ENCODE measurements at regions not wholly inside any gene's neighbourhood (a gene's known extent, or its start where the extent isn't known, plus 50 kb on each side); places are given as distances from the start of the nearest gene placed in this dataset.

DNA sequence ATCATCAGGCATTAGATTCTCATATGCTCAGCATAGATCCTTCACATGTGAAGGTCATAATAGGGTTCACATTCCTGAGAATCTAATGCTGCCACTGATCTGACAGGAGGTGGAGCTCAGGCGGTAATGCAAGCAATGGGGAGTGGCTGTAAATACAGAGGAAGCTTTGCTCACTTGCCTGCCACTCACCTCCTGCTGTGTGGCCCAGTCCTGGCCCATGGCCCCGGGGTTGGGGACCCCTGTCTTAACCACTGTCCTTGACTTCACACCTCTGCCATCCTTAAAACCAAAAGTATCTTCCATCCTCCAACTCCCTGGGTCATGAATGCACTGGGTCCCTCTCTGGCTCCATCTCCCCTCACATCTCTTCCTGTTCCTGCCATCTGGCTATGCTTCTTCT lies 129.1 kb downstream of the HMX1 start:
- Histone ChIP-seq H3K23me2 (ENCODE audit: low read depth, low read length) (no peaks in the 10 kb centered on the region; the same call in none of the 2 replicates), H4K8ac (ENCODE audit: extremely low read depth, insufficient read depth, low read length) (no peak overlapping the region; the same call in 1 of the 2 replicates), H2BK12ac (ENCODE audit: low read depth, low read length) (no peak overlapping the region), H2BK120ac (replicated peaks; ENCODE audit: low read depth, low read length) (no peak overlapping the region), H2AFZ (ENCODE audit: low read length) (no peak overlapping the region), H3K4me3 (ENCODE audit: extremely low read depth in 1 of 4, insufficient read depth in 2 of 4, low read depth in 3 of 4, low read length in 4 of 4) (no peak overlapping the region), H3K56ac (replicated peaks; ENCODE audit: insufficient read length, low read depth, low read length) (no peak overlapping the region), H4K91ac (replicated peaks; ENCODE audit: insufficient read length, low read length) (no peak overlapping the region), H4K20me1 (replicated peaks in 1 of 2; ENCODE audit: control insufficient read depth in 1 of 2, insufficient read depth in 2 of 2, low read length in 2 of 2) (peaks cover 0 to 4% of the 10 kb centered on the region in 2 experiments), H3K79me1 (ENCODE audit: low read depth, low read length) (no peaks in the 10 kb centered on the region), H2BK5ac (ENCODE audit: low read depth, low read length) (no peak overlapping the region), H3K79me2 (ENCODE audit: control insufficient read depth in 1 of 2, insufficient read depth in 2 of 2, low read length in 2 of 2) (no peaks in the 10 kb centered on the region), H3K9ac (replicated peaks in 1 of 4; ENCODE audit: extremely low read depth in 1 of 4, low read depth in 3 of 4, low read length in 3 of 4) (no peak overlapping the region), H4K5ac (ENCODE audit: insufficient read length, low read depth, low read length) (no peak overlapping the region), H2AK5ac (ENCODE audit: low read depth, low read length) (no peak overlapping the region), H3K9me3 (ENCODE audit: insufficient read depth in 2 of 2, low read depth in 1 of 2, low read length in 1 of 2) (no peaks in the 10 kb centered on the region), H3K27ac (ENCODE audit: low read depth, low read length) (no peak overlapping the region), H3K23ac (ENCODE audit: insufficient read length) (no peak overlapping the region), H3K4me2 (ENCODE audit: insufficient read depth in 1 of 2, low read depth in 2 of 2, low read length in 2 of 2) (no peak overlapping the region), H3K14ac (ENCODE audit: insufficient read length) (no peak overlapping the region), H2BK15ac (ENCODE audit: low read length) (no peak overlapping the region), H3K4ac (replicated peaks; ENCODE audit: insufficient read length, low read depth, low read length) (no peak overlapping the region), H3K18ac (ENCODE audit: extremely low read depth, low read length) (no peak overlapping the region), H3K4me1 (replicated peaks in 1 of 4; ENCODE audit: control insufficient read depth in 3 of 4, insufficient read depth in 4 of 4, low read length in 3 of 4) (no peaks in the 10 kb centered on the region; a peak in 1 of 7 replicates), H3K27me3 (replicated peaks in 1 of 4; ENCODE audit: control insufficient read depth in 3 of 4, extremely low read depth in 1 of 4, insufficient read depth in 3 of 4, low read length in 3 of 4) (no peaks in the 10 kb centered on the region; a peak in 1 of 7 replicates), H3K36me3 (ENCODE audit: control insufficient read depth in 2 of 4, insufficient read depth in 4 of 4, low read length in 3 of 4) (no peaks in the 10 kb centered on the region), H2BK20ac (ENCODE audit: low read length) (no peak overlapping the region)
- POLR2A ChIA-PET (ENCODE audit: partially characterized antibody) = no interaction called here
- CTCF ChIA-PET (ENCODE audit: partially characterized antibody) = no interaction called here
- WGBS, 2 experiments (ENCODE audit: extremely low coverage in 1 of 2, insufficient coverage in 1 of 2, insufficient read length in 1 of 2, insufficient replicate concordance in 2 of 2, low coverage in 1 of 2, low lambda C conversion rate in 2 of 2, missing lambda C conversion rate in 1 of 2) = 79% methylated on average over 2 of the region's 2 CpGs; no CpG with 5 or more reads in 1 of the 2 experiments
- DNase-seq (ENCODE audit: low read depth in 1 of 2, low spot score in 2 of 2) (no peak), FAIRE-seq (no peak)
- no peak for TF ChIP-seq PHF8 (conservative IDR thresholded peaks at IDR 0.05; ENCODE audit: low read depth, low read length)

All from H1 (cell line).